IPS-NIHi7 (cell line): ENCODE measurements at regions not wholly inside any gene's neighbourhood (a gene's known extent, or its start where the extent isn't known, plus 50 kb on each side); places are given as distances from the start of the nearest gene placed in this dataset.
A peak's percentile ranks its signal among the peaks of the same experiment; 100 is the strongest.

ENCODE experiments used
- DNase-seq: peaks from one replicate; pipeline ENCODE4 v3.0.0; 2012; ENCODE audit warnings: mixed read lengths; ENCODE audit errors: extremely low spot score

DNA sequence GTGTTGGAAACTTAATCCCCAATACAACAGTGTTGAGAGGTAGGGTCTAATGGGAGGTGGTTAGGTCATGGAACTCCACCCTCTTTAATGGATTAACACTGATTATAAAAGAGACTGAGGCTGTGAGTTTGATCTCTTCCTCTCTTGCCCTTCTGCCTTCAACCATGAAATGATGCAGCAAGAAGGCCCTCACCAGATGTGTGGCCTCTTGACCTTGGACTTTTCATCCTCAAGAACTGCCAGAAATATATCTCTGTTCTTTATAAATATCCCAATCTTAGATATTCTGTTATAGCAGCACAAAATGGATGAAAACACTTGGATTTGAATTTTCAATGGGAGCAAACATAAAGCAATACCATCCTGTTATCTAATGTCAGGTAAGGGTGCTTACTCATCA, 67.6 kb downstream of the NMUR2 start:
- DNase-seq = no peak

DNA sequence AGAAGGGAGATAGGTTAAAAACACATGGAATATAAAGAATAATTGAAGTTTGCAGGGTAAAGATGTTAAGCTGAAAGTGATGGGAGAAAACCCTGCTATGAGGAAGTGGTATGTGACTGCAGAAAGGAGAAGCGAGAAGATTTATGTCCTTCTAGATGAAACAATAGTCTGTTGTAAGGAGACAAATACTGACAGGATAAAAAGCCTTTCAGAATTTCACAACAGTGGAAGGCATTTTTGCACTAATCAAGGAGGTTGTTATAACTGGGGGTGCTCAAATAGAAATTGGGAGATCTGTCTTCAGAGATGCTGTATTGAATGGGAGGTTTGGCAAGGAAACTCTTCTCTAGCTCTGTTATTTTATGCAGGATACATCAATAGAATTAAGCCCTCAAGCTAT, 69.6 kb downstream of the NMUR2 start:
- DNase-seq = no peak

DNA sequence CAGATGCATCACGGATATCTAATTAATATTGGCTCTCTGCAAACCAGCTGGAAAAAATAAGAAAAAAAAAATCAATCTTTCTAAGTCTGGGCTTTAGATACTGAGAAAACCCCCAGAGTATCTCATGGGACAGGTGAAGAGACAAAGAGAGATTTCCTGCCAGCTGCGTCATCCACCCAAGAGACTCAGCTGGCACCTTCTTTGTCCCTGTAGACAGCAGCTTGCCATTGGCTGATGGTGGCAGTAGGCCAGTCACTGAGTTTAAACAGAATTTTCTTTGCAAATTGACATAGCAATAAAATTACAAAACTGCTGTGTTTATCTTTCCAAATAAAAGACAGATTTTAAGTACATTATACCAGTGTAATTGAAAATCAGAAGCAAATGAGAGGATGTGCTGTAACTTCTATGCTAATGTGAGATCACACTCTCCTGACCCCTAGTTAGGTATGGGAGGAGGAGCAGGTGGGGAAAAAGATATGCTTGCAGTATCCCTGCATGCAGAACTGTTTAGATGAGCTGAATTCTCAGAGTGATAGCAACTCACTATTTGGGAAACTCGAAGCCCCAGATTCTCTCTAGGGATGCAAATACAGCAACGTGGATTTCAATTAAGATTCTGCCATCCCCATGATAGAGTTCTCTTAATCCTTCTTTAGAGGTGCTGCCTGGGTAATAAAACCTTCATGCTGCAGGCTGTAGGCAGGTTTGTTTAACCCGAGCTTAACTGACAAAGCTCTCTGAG, 72.2 kb downstream of the NMUR2 start:
- no peak for DNase-seq

DNA sequence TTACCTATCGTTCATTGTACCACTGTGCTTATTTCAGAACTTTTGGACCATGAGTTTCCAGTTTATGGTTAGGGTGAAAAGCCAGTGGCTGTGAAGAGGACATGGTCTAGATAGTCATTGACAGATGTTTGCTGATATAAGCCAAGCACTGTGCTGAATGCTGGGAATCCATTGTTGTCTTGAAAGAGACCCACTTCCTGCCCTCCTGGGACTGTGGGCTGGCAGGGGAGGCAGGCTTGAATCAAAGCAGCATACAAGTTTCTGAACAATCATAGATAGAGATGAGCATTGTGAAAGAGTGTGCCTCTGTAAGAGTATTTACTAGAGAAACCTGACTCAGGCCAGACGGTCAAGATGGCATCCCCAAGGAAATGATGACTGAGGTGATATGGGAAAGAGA, 73.4 kb downstream of the NMUR2 start:
- no peak for DNase-seq

DNA sequence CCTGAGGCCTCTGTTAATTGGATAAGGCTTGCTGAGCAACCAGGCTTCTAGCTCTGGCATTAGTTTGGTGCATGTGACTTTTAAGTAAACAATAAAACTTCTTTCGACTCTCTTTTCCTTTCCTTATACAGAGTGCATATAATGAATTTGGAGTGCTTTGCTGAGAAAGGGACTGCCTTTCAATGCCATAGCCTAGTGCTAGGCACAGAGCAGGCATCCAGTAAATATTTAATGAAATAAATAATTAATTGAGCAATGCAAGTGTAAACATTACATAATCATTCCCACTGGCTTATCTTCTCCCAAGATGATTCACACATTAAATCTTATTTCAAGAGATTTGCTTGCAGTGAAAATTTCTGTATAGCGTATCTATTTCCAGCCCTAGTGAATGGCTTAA, 74.1 kb downstream of the NMUR2 start:
- no peak for DNase-seq

DNA sequence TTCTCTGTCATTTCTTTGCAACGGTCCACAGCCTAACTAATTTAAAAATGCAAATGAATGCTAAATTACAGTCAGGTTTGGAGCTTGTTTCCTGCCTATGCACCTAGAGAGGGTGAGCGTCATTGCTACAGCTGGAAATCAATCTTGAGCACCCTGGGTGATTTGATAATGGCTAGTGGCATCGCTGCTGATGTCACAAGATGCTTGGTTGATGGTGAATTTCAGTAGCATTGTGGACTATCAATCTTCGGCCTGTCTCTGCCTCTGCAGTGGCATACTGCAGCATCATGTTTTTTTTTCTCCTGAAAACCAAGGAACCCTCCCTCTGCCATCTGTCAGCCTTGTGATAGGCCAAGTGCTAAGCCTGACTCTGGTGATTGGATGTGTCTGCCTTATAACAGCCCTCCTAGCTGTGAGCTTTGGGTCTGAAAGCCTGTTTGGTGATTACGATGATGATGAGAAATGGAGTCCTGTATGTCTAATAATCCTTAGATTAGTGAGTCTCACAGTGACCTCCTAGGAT, 75.3 kb downstream of the NMUR2 start:
- no peak for DNase-seq

DNA sequence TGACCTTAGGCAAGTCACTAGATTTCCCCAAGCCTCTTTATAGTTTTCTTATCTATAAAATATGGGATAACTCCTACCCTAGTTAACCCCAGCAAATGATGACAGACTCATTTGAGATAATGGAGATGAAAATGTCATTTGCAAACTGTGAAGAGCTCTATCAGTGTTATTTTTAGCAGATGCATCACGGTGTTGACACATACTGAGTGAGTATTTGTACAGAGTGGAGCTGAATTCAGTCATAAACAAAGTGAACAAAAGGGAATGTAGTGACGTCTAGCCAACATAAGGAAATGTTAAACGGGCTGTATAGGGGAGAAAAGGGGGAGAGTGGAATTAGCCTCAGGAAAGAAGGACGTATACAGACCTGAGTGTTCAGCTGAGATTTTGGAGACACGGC, 75.9 kb downstream of the NMUR2 start:
- DNase-seq = no peak

DNA sequence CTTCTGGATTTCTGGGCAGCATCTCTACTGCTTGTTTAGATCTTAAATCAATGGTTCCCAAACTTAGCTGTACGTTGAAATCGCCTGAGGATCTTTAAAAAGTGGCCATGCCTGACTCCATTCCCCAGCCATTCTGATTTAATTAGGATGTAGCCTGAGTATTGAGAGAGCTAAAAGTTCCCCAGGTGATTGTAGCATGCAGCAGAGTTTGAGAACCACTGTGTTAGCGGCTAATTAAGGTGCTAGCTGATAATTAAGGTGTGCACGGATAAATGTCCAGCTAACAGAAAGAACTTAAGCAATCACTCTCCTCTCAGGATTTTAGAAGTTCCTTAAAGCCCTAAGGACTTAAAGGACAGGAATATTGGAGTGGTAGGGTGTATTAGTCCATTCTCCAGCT, 89.1 kb downstream of the NMUR2 start:
- DNase-seq = no peak

DNA sequence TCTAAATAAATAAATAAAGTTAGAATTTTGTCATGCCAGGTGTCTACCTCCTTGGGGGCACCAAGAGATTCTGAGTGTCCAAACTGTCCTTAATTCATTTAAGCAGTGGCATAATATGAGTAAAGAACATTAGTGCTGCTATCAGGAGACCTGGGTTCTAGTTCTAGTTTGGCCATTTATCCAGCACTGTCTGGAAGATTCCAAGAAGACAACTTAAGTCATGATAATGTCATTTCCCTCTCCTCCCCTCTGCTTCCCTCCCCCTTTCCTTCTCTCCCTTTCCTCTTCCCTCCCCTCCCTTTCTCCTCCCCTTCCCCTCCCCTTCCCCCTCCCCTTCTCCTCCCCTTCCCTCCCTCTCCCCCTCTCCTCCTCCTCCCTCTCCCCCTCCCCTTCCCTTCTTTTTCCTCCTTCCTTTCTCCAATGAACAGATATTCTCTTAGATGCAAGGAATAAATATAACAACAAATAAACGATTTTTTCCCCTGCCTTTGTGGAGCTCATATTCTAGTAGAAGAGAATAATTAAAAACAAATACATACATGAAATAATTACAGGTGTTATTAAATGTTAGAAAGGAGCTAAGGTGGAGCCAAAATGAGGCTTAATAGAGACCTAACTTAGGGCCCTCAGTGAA, 90.8 kb downstream of the NMUR2 start:
- no peak for DNase-seq

DNA sequence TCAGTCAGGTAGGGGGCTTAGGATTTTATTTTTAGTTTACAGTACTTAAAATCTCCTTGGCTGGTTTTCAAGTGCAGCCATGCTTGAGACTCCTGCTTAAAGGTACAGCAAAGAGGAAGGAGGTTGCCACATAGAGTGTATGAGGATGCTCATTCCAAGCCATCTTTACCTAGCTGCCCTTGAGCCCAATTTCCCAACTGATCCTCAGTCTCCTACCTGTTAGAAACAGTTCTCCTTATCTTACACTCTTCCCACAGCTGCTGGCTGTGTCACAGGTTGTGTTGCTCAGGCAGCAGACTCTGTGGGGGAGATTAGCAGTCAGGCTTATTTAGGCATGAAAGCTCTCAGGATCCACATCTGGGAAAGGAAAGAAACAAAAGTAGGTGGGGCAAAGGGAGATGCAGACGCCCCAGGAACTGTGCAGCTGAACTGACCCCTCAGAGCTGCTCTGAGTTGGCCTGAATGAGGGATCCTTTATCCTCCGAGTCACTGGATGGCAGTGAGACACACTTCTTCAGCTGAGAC, 95.1 kb downstream of the NMUR2 start:
- DNase-seq = no peak

DNA sequence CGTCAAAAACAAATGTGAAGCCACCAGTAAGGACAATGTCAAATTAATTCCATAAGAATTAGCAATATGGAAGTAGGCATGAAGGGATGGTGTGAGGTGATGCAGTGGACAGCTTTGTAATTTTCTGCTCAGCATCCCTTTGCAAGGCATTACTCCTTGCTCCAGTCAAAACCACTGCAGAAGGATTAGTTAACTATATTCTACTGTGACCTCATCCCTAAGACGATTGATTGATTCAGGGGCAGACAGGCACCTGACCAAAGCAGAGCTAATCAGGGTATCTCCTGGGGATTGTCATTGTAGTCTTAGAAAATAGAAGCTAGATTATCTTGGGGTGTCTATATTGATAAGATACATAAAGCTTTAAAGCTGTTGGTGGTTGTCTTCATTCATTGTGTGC, 98.7 kb downstream of the NMUR2 start:
- DNase-seq = no peak

DNA sequence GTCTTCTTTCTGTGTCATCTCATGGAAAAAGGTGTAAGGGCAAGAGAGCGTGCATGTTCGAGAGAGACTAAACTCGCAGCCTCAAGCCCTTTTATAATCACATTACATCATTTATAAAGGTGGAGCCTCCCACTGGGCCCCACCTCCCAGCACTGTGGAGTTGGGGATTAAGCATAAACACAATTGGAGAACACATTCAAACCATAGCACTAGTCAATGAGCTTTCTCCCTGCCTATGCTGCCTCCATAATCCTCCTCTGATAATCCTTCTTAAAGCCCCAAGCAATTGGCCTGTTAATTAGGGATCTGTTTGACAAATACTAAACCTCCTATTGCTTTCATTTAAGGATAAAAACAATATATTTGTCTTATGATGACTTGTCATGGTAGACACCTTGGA, 99.6 kb downstream of the NMUR2 start:
- no peak for DNase-seq

DNA sequence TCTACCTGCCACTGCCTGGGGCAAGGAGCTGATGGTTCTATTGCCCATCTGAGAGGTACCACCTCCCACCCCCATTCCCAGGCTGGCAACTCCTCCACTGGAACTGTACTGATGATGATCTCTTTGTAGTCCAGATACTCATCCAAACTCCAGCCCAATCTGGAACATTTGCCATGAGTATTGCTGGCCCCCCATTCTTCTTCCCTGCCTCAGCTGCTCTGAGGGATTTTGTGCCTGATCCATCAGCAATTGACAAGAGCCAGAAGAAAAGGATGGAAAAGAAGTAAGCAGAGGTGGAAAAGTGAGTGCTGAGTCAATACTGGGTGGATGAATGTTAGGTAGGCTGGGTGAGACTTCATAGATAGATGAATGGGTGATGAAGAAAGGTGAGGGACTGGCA, 101.2 kb downstream of the NMUR2 start:
- no peak for DNase-seq

DNA sequence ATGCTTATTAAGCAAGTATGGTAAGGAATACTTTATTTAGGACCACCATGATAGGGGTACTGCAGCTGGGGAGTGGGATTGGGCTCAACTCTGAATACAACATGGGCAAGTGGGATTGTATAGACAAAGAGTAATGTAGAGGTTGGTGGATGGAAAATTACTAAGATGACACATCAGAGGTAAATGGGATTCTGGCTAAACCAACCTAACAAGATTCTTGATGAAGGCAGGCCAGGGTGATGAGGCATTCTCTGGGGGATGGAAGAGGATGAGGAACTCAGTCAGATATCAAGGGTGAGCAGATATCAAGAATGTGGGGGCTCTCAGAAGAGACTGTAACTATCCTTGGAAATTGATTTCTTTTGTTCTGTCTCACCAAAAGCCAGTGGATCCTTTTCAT, 107.2 kb downstream of the NMUR2 start:
- no peak for DNase-seq

DNA sequence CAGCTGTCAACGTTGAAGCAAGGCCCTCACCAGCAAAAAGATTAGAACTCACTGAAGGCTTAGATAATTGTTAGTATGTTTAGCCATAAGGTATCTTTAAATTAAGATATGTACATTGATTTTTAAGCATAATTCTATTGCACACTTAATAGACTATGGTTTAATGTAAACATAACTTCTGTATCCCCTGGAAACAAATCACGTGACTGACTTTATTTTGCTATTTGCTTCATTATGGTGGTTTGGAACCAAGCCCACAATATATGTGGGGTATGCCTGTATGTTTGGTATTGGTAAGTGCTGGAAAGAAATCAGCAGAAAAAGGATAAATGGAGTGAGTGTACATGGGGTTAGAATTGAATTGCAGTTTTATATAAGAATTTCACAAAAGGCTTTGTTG, 111.9 kb downstream of the NMUR2 start:
- no peak for DNase-seq

DNA sequence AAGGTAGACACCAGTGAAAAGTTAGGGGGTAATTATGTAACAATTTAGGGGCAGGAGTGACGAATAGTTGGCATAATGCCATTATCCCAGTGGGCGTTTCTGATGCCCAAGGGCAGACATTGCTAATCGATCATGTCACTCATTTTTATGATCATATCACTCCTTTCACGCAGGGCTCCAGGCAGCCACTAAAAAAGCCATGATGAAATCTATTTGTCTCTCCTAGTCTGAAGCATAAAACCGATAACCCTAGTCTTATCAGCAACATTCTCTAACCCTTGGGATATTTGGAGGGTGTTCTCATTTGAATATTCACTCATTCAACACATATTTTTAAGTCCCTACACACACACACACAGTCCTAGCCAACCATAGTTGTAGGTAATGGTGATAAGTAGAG, 114.9 kb downstream of the NMUR2 start:
- DNase-seq = no peak

DNA sequence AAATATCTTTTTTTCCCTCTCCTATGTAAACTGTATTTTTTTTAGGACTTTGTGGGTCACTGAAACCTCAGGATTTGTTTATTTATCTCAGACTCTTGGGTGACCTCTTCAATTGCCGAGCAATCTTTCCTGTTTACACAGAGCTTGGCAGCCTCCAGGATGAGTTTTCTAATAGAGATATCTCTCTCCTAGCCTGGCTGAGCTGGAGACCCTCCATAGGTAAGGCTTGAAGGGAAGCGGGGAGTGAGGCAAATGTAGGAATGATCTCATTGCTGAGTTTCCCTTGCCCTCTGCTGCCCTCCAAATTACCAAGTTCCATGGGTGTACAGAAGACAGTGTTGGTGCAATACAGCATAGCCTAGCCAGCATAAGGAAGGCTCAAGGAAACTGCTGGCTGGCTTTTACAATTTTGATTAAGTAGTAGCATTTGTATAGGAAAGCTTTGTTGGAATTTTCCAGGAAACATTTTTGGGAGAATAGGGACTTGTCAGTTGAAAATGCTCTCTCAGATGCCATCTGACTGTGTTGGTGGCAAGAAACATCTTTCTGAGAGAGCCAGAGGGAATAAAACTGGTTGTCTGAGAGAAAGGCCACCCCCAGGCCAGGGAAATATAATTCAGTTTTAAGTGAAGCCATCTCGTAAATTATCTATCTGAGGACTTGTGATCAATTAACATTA, 116.0 kb downstream of the NMUR2 start:
- no peak for DNase-seq

DNA sequence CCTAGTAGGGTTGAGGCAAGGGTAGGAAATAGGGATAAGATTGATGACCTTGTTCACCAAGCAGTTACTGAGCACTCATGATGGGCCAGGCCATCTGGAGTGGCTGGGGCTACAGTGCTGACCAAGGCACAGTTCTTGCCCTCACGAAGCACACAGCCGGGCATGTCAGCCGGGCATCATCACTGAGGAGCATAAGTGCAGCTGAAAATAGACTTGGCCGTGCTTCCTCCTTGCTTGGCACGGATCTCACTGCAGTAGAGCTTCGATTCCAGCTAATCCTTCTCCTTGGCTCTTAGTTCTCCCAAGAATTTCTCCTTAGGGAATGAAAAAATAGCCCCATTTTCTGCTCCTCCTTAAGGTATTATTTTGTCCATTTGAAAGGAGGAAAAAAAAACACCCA, 116.6 kb downstream of the NMUR2 start:
- DNase-seq = no peak

DNA sequence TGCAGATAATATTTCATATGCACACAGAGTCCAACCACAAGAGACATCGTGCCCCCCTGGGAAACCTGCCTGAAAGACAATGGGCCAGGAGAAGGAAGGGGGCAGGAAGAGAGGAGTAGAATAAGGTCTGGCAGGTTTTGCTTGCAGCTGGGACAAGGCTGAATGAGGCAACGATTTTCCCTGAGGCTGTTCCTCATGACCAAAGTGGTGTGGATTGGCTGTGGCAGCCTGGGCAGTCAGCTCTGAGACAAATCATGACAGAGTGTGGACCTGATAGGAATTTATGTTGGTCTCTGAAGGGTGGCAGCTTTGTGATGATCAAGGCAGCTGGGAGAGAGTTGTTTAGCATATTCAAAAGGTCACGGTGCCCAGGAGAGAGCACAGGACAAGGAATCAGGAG, 119.3 kb downstream of the NMUR2 start:
- no peak for DNase-seq

DNA sequence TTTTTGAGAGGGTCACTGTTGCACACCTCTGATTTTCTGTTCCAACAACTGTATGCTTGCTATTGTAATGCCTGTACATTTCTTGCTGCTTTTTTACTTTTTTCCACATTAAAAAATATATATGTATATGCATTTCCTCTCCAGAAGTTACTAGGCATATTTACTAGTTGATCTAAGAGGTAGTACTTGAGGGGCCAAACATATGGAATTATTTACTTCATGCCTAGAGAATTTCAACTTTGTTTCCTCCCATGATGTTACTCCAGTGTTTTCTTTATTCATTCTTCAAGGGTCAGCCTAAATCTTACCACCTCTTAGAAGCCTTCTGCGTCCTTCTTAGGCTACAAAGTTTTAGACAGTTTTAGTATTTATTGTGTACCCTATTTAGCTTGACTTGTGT, 122.7 kb downstream of the NMUR2 start:
- no peak for DNase-seq

DNA sequence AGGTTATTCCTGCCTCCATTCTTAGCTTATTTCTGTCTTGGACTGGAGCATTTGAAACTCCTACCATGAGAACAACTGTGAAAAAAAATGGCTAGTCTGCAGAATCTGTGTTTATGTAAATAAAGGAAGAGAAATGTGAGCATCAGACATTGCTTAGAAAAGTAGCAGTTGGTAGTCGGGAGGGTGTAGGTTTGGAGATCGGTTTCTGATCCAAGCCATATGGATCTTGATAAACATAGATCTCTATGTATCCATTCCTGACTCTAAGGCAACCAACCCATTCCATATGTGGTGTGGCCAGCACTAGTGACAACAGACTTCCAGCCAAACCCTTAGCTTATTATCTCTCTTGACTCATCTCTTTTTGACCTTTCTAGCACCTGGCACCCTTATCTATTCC, 127.1 kb downstream of the NMUR2 start:
- no peak for DNase-seq

DNA sequence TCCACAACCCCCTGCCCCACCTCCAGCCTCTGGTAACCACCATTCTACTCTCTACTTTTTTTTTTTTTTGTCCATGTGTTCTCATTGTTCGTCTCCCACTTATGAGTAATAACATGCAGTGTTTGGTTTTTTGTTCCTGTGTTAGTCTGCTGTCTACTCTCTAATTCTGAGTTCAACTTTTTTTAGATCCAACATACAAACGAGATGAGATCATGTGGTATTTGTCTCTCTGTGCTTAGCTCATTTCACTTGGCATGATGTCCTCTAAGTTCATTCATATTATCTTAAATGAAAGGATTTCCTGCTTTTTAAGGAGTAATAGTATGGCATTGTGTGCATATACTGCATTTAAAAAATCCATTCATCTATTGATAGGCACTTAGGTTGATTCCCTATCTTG, 130.9 kb downstream of the NMUR2 start:
- DNase-seq = no peak

DNA sequence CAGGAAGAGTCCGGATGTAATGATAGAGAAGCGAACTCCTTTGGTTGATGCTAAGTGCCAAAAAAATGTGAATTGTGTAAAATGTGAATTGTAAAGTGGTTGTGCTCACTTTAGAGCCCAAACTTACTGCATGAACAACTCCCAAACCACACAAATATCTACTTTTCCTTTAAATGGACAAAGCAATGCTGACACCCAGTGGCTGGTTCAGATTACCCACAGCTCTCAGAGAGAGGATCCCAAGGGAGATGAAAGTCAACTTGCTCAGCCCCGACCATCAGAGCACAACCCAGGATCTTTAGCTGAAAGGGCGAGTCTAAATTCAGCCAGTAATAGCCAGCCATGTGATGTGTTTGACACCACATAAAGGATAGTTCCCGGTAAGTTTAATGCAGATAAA, 133.7 kb downstream of the NMUR2 start:
- peak; percentile 58 for DNase-seq
